ENCODE measurements at regions not wholly inside any gene's neighbourhood (a gene's known extent, or its start where the extent isn't known, plus 50 kb on each side); places are given as distances from the start of the nearest gene placed in this dataset.

- DNase-seq (ENCODE audit: low spot score), result no peak
Observed at GRCh38 chr19:41495589-41495988, 52.6 kb downstream of the ERICH4 start.

- no peak for DNase-seq (ENCODE audit: low spot score)
Observed at GRCh38 chr19:41499899-41500298, 56.9 kb downstream of the ERICH4 start.

- DNase-seq (ENCODE audit: low spot score), result no peak
Observed at GRCh38 chr19:41500443-41500842, 57.5 kb downstream of the ERICH4 start.

GRCh38 chr19:41501854-41502253 lies 58.9 kb downstream of the ERICH4 start:
- no peak for DNase-seq (ENCODE audit: low spot score)

GRCh38 chr19:41505105-41505504 lies 62.1 kb downstream of the ERICH4 start:
- DNase-seq (ENCODE audit: low spot score), result no peak

- no peak for DNase-seq (ENCODE audit: low spot score)
Observed at GRCh38 chr19:41510484-41510883, 65.5 kb upstream of the CEACAM21 start.

GRCh38 chr19:41511628-41512027 lies 64.3 kb upstream of the CEACAM21 start:
- no peak for DNase-seq (ENCODE audit: low spot score)

GRCh38 chr19:41515015-41515652 lies 60.8 kb upstream of the CEACAM21 start:
- DNase-seq (ENCODE audit: low spot score), result no peak

GRCh38 chr19:41516292-41517171 lies 59.4 kb upstream of the CEACAM21 start:
- DNase-seq (ENCODE audit: low spot score), result peak; percentile 21

GRCh38 chr19:41518141-41518540 lies 57.8 kb upstream of the CEACAM21 start:
- DNase-seq (ENCODE audit: low spot score), result no peak

- peak; percentile 3 for DNase-seq (ENCODE audit: low spot score)
Observed at GRCh38 chr19:41521138-41521930, 54.6 kb upstream of the CEACAM21 start.

- DNase-seq (ENCODE audit: low spot score), result peak; percentile 14
Observed at GRCh38 chr19:41521931-41522555, 53.9 kb upstream of the CEACAM21 start.

GRCh38 chr19:41525989-41526388 lies 50.0 kb upstream of the CEACAM21 start:
- DNase-seq (ENCODE audit: low spot score), result no peak
